A549 (cell line): ENCODE measurements at regions not wholly inside any gene's neighbourhood (a gene's known extent, or its start where the extent isn't known, plus 50 kb on each side); places are given as distances from the start of the nearest gene placed in this dataset.

Experiments used
- ATAC-seq, 2 experiments: fragments of 200-7000 bp in 1 of 2; fragments of >200 bp in 1 of 2; cut with Nextera tagmentation in 1 of 2; cut with Tn5 transposase in 1 of 2; 3 replicates each; pipeline versions ENCODE4 v1.8.0 to v1.9.1; 2018 to 2020; ENCODE audit warnings: mild to moderate bottlenecking in 1 of 2, moderate library complexity in 1 of 2
- CTCF ChIA-PET: fragments of 300-600 bp; sonication (Branson Sonifier 250); formaldehyde crosslinking; extraction: SDS; loops from one replicate; lab custom pipeline; 2021; ENCODE audit warnings: antibody characterized with exemption, inconsistent platforms; lab: Yijun Ruan, JAX
- POLR2A ChIA-PET: fragments of 350-600 bp; formaldehyde crosslinking; extraction: SDS; loops from one replicate; lab custom pipeline; 2021; ENCODE audit warnings: antibody characterized with exemption, inconsistent platforms; lab: Yijun Ruan, JAX
- DNase-seq, 2 experiments: peaks; one replicate each; pipeline versions ENCODE4 v3.0.0 to v3.0.0-alpha.2; 2011 to 2016; ENCODE audit warnings: low read depth in 1 of 2, low spot score in 1 of 2
- FAIRE-seq: peaks from 2 replicates; lab custom pipeline; 2011; peaks lifted over from hg19 to GRCh38; lab: Jason Lieb, UNC
- H3K27ac ChIP-seq, 2 experiments: fragments of >200 bp; sonication (Bioruptor Twin); formaldehyde crosslinking; 3 replicates each; pipeline ENCODE4 v1.5.1; 2016 to 2017
- H3K4me1 ChIP-seq: fragments of >200 bp; sonication (Bioruptor Twin); formaldehyde crosslinking; 3 replicates; pipeline ENCODE4 v1.6.1; 2016
- H3K4me2 ChIP-seq: fragments of >200 bp; sonication (Bioruptor Twin); formaldehyde crosslinking; 3 replicates; pipeline ENCODE4 v1.6.1; 2016
- H3K4me3 ChIP-seq: fragments of >200 bp; sonication (Bioruptor Twin); formaldehyde crosslinking; 3 replicates; pipeline ENCODE4 v1.5.1; 2016
- H3K9me3 ChIP-seq: fragments of >200 bp; sonication (Bioruptor Twin); formaldehyde crosslinking; 3 replicates; pipeline ENCODE4 v1.6.1; 2016
- BHLHE40 ChIP-seq: IDR thresholded peaks from 2 replicates; pipeline ENCODE4 v1.6.1; 2012; ENCODE audit warnings: low read depth, low read length, inconsistent platforms
- CBX2 ChIP-seq: fragments of 200-600 bp; sonication (generic); IDR thresholded peaks from 2 replicates; pipeline ENCODE4 v1.6.1; 2016; ENCODE audit warnings: low read depth, mild to moderate bottlenecking, borderline replicate concordance
- CHD2 ChIP-seq: fragments of 150-350 bp; IDR thresholded peaks from 2 replicates; pipeline ENCODE4 v1.6.1; 2014; ENCODE audit warnings: low read length; ENCODE audit not compliant: partially characterized antibody
- CHD4 ChIP-seq: fragments of 200-600 bp; sonication (generic); IDR thresholded peaks from 2 replicates; pipeline ENCODE4 v1.6.1; 2016; ENCODE audit warnings: antibody characterized with exemption, mild to moderate bottlenecking, borderline replicate concordance
- EHMT2 ChIP-seq: fragments of 200-600 bp; sonication (generic); IDR thresholded peaks from 2 replicates; pipeline ENCODE4 v1.6.1; 2016; ENCODE audit warnings: antibody characterized with exemption, low read depth, mild to moderate bottlenecking, moderate library complexity
- EP300 ChIP-seq, 2 experiments: fragments of >200 bp; sonication (Bioruptor Twin); formaldehyde crosslinking; IDR thresholded peaks; 2 replicates in 1 of 2; 3 replicates in 1 of 2; pipeline ENCODE4 v1.6.1; 2016 to 2017
- ESRRA ChIP-seq: fragments of 150-350 bp; IDR thresholded peaks from 2 replicates; pipeline ENCODE4 v1.6.1; 2014; ENCODE audit warnings: mild to moderate bottlenecking, low read length, borderline replicate concordance
- FOSB ChIP-seq: fragments of 250-450 bp; sonication (Bioruptor Pico); IDR thresholded peaks from 2 replicates; pipeline ENCODE4 v1.5.0; 2020; ENCODE audit warnings: mild to moderate bottlenecking, moderate library complexity
- GATA3 ChIP-seq: IDR thresholded peaks from 2 replicates; pipeline ENCODE4 v1.6.1; 2012; ENCODE audit warnings: borderline replicate concordance
- HES2 ChIP-seq: fragments of >200 bp; sonication (Bioruptor Twin); formaldehyde crosslinking; IDR thresholded peaks from 2 replicates; pipeline ENCODE4 v1.6.1; 2016
- HOXA7 ChIP-seq: fragments of 250-450 bp; sonication (Bioruptor Pico); IDR thresholded peaks from 2 replicates; pipeline ENCODE4 v1.5.0; 2020; ENCODE audit warnings: mild to moderate bottlenecking, moderate library complexity
- HOXB5 ChIP-seq: fragments of 250-450 bp; sonication (Bioruptor Pico); IDR thresholded peaks from 2 replicates; pipeline ENCODE4 v1.5.0; 2020; ENCODE audit warnings: mild to moderate bottlenecking, moderate library complexity
- JUN ChIP-seq, 2 experiments: fragments of >200 bp; sonication (Bioruptor Twin); formaldehyde crosslinking; IDR thresholded peaks; 2 replicates in 1 of 2; 3 replicates in 1 of 2; pipeline ENCODE4 v1.6.1; 2016 to 2017
- KDM5A ChIP-seq: fragments of 200-600 bp; sonication (generic); IDR thresholded peaks from 2 replicates; pipeline ENCODE4 v1.6.1; 2016; ENCODE audit warnings: antibody characterized with exemption, mild to moderate bottlenecking
- MAX ChIP-seq: IDR thresholded peaks from 2 replicates; pipeline ENCODE4 v1.6.1; 2012
- MAZ ChIP-seq: fragments of 150-350 bp; IDR thresholded peaks from 2 replicates; pipeline ENCODE4 v1.6.1; 2014; ENCODE audit warnings: antibody characterized with exemption, low read depth, low read length, borderline replicate concordance
- MYC ChIP-seq: IDR thresholded peaks from 2 replicates; pipeline ENCODE4 v1.6.1; 2012; ENCODE audit warnings: mild to moderate bottlenecking, inconsistent platforms, low read length, improper control_type of control experiment, borderline replicate concordance
- NFE2L2 ChIP-seq: fragments of 150-350 bp; conservative IDR thresholded peaks from 2 replicates; pipeline ENCODE4 v1.6.1; 2014; ENCODE audit warnings: low read length
- RAD21 ChIP-seq, 2 experiments: fragments of >200 bp in 1 of 2; sonication (Bioruptor Twin) in 1 of 2; formaldehyde crosslinking in 1 of 2; IDR thresholded peaks in 1 of 2; conservative IDR thresholded peaks in 1 of 2; 2 replicates in 1 of 2; 3 replicates in 1 of 2; pipeline ENCODE4 v1.6.1; 2012 to 2018; ENCODE audit warnings: inconsistent platforms in 1 of 2
- REST ChIP-seq: fragments of 200-600 bp; sonication (generic); IDR thresholded peaks from 2 replicates; pipeline ENCODE4 v1.6.1; 2016; ENCODE audit warnings: antibody characterized with exemption, mild to moderate bottlenecking, moderate library complexity
- SMC3 ChIP-seq: fragments of >200 bp; sonication (Bioruptor Twin); formaldehyde crosslinking; IDR thresholded peaks from 3 replicates; pipeline ENCODE4 v1.6.1; 2018; ENCODE audit warnings: inconsistent platforms
- SREBF2 ChIP-seq: fragments of 450-650 bp; IDR thresholded peaks from 2 replicates; pipeline ENCODE4 v1.6.1; 2014; ENCODE audit warnings: mild to moderate bottlenecking, moderate library complexity
- TP53 ChIP-seq: fragments of 250-450 bp; sonication (Bioruptor Pico); IDR thresholded peaks from 2 replicates; pipeline ENCODE4 v1.5.0; 2021; ENCODE audit warnings: mild to moderate bottlenecking, moderate library complexity
- USF2 ChIP-seq: fragments of 450-650 bp; IDR thresholded peaks from 2 replicates; pipeline ENCODE4 v1.6.1; 2014; ENCODE audit warnings: antibody characterized with exemption
- ZNF302 ChIP-seq: fragments of 250-450 bp; sonication (Bioruptor Pico); IDR thresholded peaks from 2 replicates; pipeline ENCODE4 v1.9.0; 2021; ENCODE audit warnings: inconsistent platforms, mild to moderate bottlenecking, moderate library complexity
- ZSCAN20 ChIP-seq: fragments of 250-450 bp; sonication (Bioruptor Pico); IDR thresholded peaks from 2 replicates; pipeline ENCODE4 v1.8.0; 2022; ENCODE audit warnings: mild to moderate bottlenecking, moderate library complexity
- whole genome bisulfite sequencing: methylation state at CpG from one replicate; pipeline ENCODE4 v1.1.6; 2017; ENCODE audit errors: missing lambda C conversion rate; 5-methylcytosine and 5-hydroxymethylcytosine counted together

GRCh38 chr10:71074176-71074755, 138.1 kb upstream of the UNC5B start:
- no peak for ATAC-seq
- no peak for DNase-seq
- no peak overlapping the region for H3K27ac ChIP-seq
- WGBS = 28% methylated on average over 5 of the region's 7 CpGs
- H3K4me2 ChIP-seq = no peak overlapping the region
- ChIA-PET CTCF (interaction anchor here (0.8 to 1.6 kb wide), 5 partner anchors 9 to 210 kb away, joined by 3 to 5 read pairs (median 4); no protein-coding TSS in a partner anchor), POLR2A (no interaction called here)
- H3K9me3 ChIP-seq = no peaks in the 10 kb centered on the region
- FAIRE-seq = no peak
- no peaks in the 10 kb centered on the region for H3K4me1 ChIP-seq
- H3K4me3 ChIP-seq = no peak overlapping the region
- TF ChIP-seq HOXB5 = no peak
- TF ChIP-seq SREBF2 = no peak
- no peak for TF ChIP-seq USF2
- no peak for TF ChIP-seq MAX
- TF ChIP-seq FOSB = no peak
- no peak for TF ChIP-seq HES2
- TF ChIP-seq JUN (IDR thresholded peaks at IDR 0.05) = no peak
- TF ChIP-seq EP300 (IDR thresholded peaks at IDR 0.05) = no peak
- no peak for TF ChIP-seq MAZ

- FAIRE-seq (no peak), ATAC-seq (no peak), DNase-seq (no peak)
- ChIA-PET POLR2A (no interaction called here), CTCF (interaction anchor here (0.8 to 1.6 kb wide), 4 partner anchors 10 to 209 kb away, joined by 3 to 5 read pairs (median 4); no protein-coding TSS in a partner anchor)
- Histone ChIP-seq H3K9me3 (no peaks in the 10 kb centered on the region), H3K4me2 (no peak overlapping the region), H3K4me1 (no peaks in the 10 kb centered on the region), H3K27ac (no peak overlapping the region), H3K4me3 (no peak overlapping the region)
- TF ChIP-seq CHD4 = no peak
- TF ChIP-seq EHMT2 = no peak
- TF ChIP-seq BHLHE40 = no peak
- no peak for TF ChIP-seq ZNF302 (CRISPR knock-in tag)
- TF ChIP-seq CBX2 = no peak
- no peak for TF ChIP-seq MAZ
- no peak for TF ChIP-seq SMC3
- TF ChIP-seq RAD21 (conservative IDR thresholded peaks at IDR 0.05 in 1 of 2, IDR thresholded peaks at IDR 0.05 in 1 of 2) = no peak
- TF ChIP-seq HOXA7 (CRISPR knock-in tag) = no peak
- no peak for TF ChIP-seq CHD2
- TF ChIP-seq REST = no peak
- no peak for TF ChIP-seq GATA3
- TF ChIP-seq ESRRA = no peak
- TF ChIP-seq MYC = no peak
- no peak for TF ChIP-seq KDM5A
- TF ChIP-seq NFE2L2 = no peak
- TF ChIP-seq ZSCAN20 (CRISPR knock-in tag) = no peak
- TF ChIP-seq TP53 (CRISPR knock-in tag) = no peak
- WGBS = 41% methylated on average over 7 of the region's 8 CpGs
Observed at GRCh38 chr10:71075086-71075758, 137.1 kb upstream of the UNC5B start.
